ENCODE measurements at regions not wholly inside any gene's neighbourhood (a gene's known extent, or its start where the extent isn't known, plus 50 kb on each side); places are given as distances from the start of the nearest gene placed in this dataset.

DNA sequence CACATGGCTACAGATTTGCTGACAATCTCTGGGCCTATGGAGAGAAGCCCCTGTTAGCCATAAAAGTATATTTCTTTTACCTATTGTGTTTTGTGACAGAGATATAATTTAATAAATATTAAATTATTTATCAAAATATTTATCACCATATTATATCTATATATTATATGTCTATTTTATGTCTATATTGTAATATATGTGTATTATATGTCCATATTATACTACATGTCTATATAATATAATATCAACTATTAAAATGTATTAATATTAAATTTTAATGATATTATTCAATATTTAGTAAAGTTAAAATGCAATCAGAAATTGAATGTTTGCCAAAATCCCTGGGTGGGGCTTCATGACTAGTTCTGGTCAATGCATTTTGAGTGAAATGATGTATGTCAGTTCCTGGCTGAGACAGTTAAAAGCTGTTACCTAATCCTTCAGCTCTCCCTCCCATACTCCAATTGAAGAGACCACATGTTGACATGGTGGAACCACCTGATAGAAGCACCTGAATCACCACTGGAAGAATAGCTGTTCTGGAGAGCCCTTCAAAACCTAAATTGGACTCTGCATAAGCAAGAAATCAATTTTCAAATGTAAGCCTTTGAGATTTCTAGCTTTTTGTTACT, 357.3 kb upstream of the DDHD1 start:
- TF ChIP-seq, protein P1, sequence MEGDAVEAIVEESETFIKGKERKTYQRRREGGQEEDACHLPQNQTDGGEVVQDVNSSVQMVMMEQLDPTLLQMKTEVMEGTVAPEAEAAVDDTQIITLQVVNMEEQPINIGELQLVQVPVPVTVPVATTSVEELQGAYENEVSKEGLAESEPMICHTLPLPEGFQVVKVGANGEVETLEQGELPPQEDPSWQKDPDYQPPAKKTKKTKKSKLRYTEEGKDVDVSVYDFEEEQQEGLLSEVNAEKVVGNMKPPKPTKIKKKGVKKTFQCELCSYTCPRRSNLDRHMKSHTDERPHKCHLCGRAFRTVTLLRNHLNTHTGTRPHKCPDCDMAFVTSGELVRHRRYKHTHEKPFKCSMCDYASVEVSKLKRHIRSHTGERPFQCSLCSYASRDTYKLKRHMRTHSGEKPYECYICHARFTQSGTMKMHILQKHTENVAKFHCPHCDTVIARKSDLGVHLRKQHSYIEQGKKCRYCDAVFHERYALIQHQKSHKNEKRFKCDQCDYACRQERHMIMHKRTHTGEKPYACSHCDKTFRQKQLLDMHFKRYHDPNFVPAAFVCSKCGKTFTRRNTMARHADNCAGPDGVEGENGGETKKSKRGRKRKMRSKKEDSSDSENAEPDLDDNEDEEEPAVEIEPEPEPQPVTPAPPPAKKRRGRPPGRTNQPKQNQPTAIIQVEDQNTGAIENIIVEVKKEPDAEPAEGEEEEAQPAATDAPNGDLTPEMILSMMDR (IDR thresholded peaks at IDR 0.05; ENCODE audit: insufficient read depth, low read length, poor library complexity, severe bottlenecking), result no peak
- no peak for TF ChIP-seq EZH2phosphoT487 (conservative IDR thresholded peaks at IDR 0.05; ENCODE audit: low read length)
- H2AFZ ChIP-seq (ENCODE audit: low read depth, low read length, severe bottlenecking), result no peak overlapping the region
- no peaks in the 10 kb centered on the region for H3K79me2 ChIP-seq (ENCODE audit: insufficient read depth, low read length)

DNA sequence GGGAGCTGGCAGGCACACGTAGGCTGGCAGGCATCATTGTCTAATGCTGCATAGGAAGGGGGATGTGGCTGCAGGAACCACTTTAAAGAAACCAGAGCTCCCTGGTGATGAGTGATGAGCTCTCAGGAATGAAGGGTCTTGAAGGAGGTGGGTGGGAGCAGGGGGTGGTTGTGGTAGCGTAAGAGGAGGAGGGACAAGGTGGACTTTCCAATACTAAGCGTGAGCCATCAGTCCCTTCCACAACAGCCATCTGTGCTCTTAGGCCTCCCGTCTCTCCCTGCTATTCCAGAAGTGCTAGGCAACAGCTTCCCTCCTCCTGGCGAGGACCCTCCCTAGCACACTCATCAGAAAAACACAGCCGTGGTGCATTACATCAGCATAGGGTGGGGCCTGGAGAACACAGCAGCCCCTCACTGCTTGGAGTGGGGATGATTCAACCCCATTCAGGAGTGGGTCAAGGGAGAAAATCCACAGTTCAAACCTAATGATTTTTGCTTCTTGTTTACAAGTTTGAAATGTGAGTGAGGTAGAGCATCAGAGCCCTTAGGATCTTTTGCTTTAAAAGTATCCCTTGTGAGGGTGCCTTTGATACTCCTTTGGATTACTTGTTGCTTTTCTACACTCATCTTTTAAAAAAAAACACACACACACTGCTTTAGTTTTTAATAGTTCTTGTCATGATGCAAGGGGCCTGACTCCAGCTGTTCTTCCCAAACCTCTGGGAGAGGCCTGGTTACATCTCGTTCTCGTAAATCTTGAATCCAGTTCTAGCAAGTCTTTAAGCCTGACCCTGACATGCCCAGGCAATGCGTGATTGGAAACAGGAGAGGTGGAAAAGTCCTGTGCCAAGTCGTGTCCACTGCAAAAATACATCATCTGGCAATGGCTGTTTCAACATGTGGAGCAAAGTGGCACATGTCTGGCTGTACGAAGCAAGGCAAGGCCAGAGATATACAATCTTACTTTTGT, 356.4 kb upstream of the DDHD1 start:
- no peaks in the 10 kb centered on the region for H3K36me3 ChIP-seq (ENCODE audit: low read length)
- no peaks in the 10 kb centered on the region; the same call in 1 of the 2 replicates for H3K9me3 ChIP-seq (ENCODE audit: insufficient read depth, low read length)
- H3K4me2 ChIP-seq (ENCODE audit: low read depth, low read length, poor library complexity, severe bottlenecking), result no peak overlapping the region
- no peaks in the 10 kb centered on the region for H3K79me2 ChIP-seq (ENCODE audit: insufficient read depth, low read length)
- no peaks in the 10 kb centered on the region for H4K20me1 ChIP-seq (ENCODE audit: low read depth, low read length)
- no peak overlapping the region for H3K27ac ChIP-seq (ENCODE audit: low read depth, low read length)
- no peak overlapping the region for H2AFZ ChIP-seq (ENCODE audit: low read depth, low read length, severe bottlenecking)
- H3K4me3 ChIP-seq (ENCODE audit: insufficient read depth, low read length, poor library complexity, severe bottlenecking), result no peak overlapping the region
- TF ChIP-seq EZH2phosphoT487 (conservative IDR thresholded peaks at IDR 0.05; ENCODE audit: low read length), result no peak
- TF ChIP-seq, protein P1 (IDR thresholded peaks at IDR 0.05; ENCODE audit: insufficient read depth, low read length, poor library complexity, severe bottlenecking), result no peak
- no peaks in the 10 kb centered on the region for H3K27me3 ChIP-seq (ENCODE audit: low read length)
- no peaks in the 10 kb centered on the region for H3F3A ChIP-seq (ENCODE audit: insufficient read depth)
- no peak overlapping the region for H3K9ac ChIP-seq (ENCODE audit: low read length)
- no peaks in the 10 kb centered on the region for H3K9me2 ChIP-seq (replicated peaks; ENCODE audit: insufficient read depth, low read length)

More for the DNA sequence above, 357.3 kb upstream of the DDHD1 start:
- no peaks in the 10 kb centered on the region for H3K36me3 ChIP-seq (ENCODE audit: low read length)
- no peaks in the 10 kb centered on the region for H3K9me2 ChIP-seq (replicated peaks; ENCODE audit: insufficient read depth, low read length)
- no peaks in the 10 kb centered on the region for H3K27me3 ChIP-seq (ENCODE audit: low read length)
- no peaks in the 10 kb centered on the region for H3K9me3 ChIP-seq (ENCODE audit: insufficient read depth, low read length)
- no peaks in the 10 kb centered on the region for H3F3A ChIP-seq (ENCODE audit: insufficient read depth)
- no peak overlapping the region for H3K4me3 ChIP-seq (ENCODE audit: insufficient read depth, low read length, poor library complexity, severe bottlenecking)
- H3K9ac ChIP-seq (ENCODE audit: low read length), result no peak overlapping the region
- H3K27ac ChIP-seq (ENCODE audit: low read depth, low read length), result no peak overlapping the region
- no peak overlapping the region for H3K4me2 ChIP-seq (ENCODE audit: low read depth, low read length, poor library complexity, severe bottlenecking)
- no peaks in the 10 kb centered on the region for H4K20me1 ChIP-seq (ENCODE audit: low read depth, low read length)

DNA sequence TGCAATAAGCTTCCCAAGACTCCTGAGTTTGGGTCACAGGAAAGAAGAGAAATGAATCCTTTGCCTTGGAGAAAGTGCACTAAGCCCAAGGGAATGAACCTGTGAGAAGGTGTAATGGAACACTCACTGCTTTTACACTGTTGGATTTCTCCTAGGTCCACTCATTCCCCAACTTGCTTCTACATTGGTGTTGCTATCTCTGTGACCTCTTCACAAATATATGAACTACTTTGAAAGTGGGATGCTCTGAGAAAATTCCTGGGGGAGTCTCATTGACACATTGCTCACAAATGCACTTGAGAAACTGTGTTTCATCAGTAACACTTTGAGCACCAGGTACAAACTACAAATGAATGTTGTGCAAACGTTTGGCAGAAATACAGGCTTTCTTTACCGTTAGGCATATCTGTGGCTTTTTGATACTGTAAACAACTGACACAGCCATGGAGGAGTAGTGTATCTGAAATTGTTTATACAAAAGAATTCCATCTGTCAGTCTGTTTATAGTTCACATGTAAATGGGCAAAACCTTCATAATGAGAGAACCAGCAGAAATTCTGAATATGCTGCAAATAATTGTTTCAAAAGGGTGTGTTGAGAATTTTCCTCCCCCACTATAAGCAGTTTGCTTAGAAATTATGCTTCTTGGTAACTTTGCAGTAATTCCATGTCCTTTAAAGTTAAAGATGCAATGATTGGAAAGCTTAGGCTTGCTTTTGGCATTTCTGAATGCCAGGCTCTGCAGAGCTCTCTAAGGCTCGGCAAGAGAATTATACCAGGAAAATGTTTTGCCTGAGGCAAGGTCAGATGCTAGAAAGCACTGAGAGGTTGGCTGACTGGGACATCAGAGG, 348.5 kb upstream of the DDHD1 start:
- no peak overlapping the region for H3K9ac ChIP-seq (ENCODE audit: low read length)
- no peak overlapping the region for H3K4me3 ChIP-seq (ENCODE audit: insufficient read depth, low read length, poor library complexity, severe bottlenecking)
- H3K9me3 ChIP-seq (ENCODE audit: insufficient read depth, low read length), result peaks cover 5% of the 10 kb centered on the region; the same call in 1 of the 2 replicates
- no peak overlapping the region for H3K27ac ChIP-seq (ENCODE audit: low read depth, low read length)
- H3K36me3 ChIP-seq (ENCODE audit: low read length), result no peaks in the 10 kb centered on the region
- H4K20me1 ChIP-seq (ENCODE audit: low read depth, low read length), result no peaks in the 10 kb centered on the region
- no peak overlapping the region for H3K4me2 ChIP-seq (ENCODE audit: low read depth, low read length, poor library complexity, severe bottlenecking)
- H3K27me3 ChIP-seq (ENCODE audit: low read length), result no peaks in the 10 kb centered on the region
- no peak overlapping the region for H2AFZ ChIP-seq (ENCODE audit: low read depth, low read length, severe bottlenecking)
- H3K79me2 ChIP-seq (ENCODE audit: insufficient read depth, low read length), result no peaks in the 10 kb centered on the region
- no peak for TF ChIP-seq EZH2phosphoT487 (conservative IDR thresholded peaks at IDR 0.05; ENCODE audit: low read length)
- TF ChIP-seq, protein P1 (IDR thresholded peaks at IDR 0.05; ENCODE audit: insufficient read depth, low read length, poor library complexity, severe bottlenecking), result no peak
- H3F3A ChIP-seq (ENCODE audit: insufficient read depth), result no peaks in the 10 kb centered on the region
- no peaks in the 10 kb centered on the region for H3K9me2 ChIP-seq (replicated peaks; ENCODE audit: insufficient read depth, low read length)

All from SU-DHL-6 (cell line).